ENCODE measurements at regions not wholly inside any gene's neighbourhood (a gene's known extent, or its start where the extent isn't known, plus 50 kb on each side); places are given as distances from the start of the nearest gene placed in this dataset.

DNA sequence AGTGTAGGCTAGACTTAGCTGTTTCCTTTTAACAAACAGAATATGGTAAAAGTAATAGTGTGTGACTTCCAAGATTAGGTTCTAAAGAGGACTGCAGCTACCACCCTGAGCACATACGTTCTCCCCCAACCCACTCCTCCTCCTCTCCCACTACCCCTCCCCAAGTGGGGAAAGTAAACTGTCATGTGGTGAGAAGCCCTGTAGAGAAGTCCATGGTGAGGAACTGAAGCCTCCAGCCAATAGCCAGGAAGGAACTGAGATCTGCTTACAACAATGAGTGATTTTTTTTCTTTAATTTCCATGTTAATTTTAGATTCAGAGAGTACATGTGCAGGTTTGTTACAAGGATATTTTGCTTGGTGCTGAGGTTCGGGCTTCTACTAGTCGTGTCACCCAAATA is 57.0 kb upstream of the EGLN3 start:
- Mint-ChIP-seq H3K27me3 (ENCODE audit: unreplicated experiment) (no peaks in the 10 kb centered on the region), H3K9me3 (ENCODE audit: unreplicated experiment) (no peaks in the 10 kb centered on the region), H3K36me3 (ENCODE audit: unreplicated experiment) (no peaks in the 10 kb centered on the region), H3K4me3 (ENCODE audit: unreplicated experiment) (no peak overlapping the region), H3K4me1 (ENCODE audit: low read depth, unreplicated experiment) (no peaks in the 10 kb centered on the region), H3K27ac (ENCODE audit: unreplicated experiment) (no peak overlapping the region)
- TF ChIP-seq CTCF (IDR thresholded peaks at IDR 0.05; ENCODE audit: partially characterized antibody, unreplicated experiment): no peak
- no peak for DNase-seq

DNA sequence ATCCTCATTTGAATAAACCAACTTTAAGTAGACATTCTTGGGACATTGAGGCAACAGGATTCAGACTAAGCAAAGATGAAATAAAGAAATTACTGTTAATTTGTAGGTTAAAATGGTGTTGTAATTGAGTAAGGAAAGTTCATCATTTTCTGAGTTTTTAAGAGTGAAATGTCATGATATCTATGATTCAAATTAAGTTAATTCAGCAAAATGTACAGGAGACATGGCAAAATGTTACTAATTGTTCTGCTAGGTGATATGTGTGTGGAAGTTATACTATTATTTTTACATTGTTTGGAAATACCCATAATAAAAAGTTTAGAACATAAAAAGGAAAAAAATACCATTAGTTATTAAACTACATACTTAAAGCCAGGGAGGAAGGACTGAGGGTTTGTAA is 55.0 kb upstream of the EGLN3 start:
- Mint-ChIP-seq H3K4me1 (ENCODE audit: low read depth, unreplicated experiment) (no peaks in the 10 kb centered on the region), H3K4me3 (ENCODE audit: unreplicated experiment) (no peak overlapping the region), H3K27ac (ENCODE audit: unreplicated experiment) (no peak overlapping the region), H3K9me3 (ENCODE audit: unreplicated experiment) (no peaks in the 10 kb centered on the region), H3K27me3 (ENCODE audit: unreplicated experiment) (no peaks in the 10 kb centered on the region), H3K36me3 (ENCODE audit: unreplicated experiment) (no peaks in the 10 kb centered on the region)
- no peak for DNase-seq
- no peak for TF ChIP-seq CTCF (IDR thresholded peaks at IDR 0.05; ENCODE audit: partially characterized antibody, unreplicated experiment)

DNA sequence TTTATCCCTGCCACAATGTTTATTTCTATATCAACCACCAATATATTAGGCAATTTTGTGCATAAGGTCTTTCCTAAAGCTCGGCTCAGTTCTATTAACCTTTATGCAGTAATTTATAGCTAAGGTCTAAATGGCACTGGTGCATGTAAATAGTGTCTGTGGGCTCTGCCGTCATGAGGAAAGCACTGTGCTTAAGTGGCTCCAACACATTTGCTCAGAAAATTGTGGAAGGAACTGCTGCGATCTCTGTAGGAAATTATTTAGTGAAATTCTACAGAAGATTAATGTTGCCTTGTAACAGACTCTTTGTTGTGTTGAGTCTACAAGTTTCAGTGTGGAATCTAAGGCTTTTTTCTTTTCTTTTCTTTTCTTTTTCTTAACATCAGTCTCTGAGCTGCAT is 54.0 kb upstream of the EGLN3 start:
- no peaks in the 10 kb centered on the region for H3K9me3 Mint-ChIP-seq (ENCODE audit: unreplicated experiment)
- no peak for TF ChIP-seq CTCF (IDR thresholded peaks at IDR 0.05; ENCODE audit: partially characterized antibody, unreplicated experiment)
- no peak overlapping the region for H3K4me3 Mint-ChIP-seq (ENCODE audit: unreplicated experiment)
- no peaks in the 10 kb centered on the region for H3K4me1 Mint-ChIP-seq (ENCODE audit: low read depth, unreplicated experiment)
- H3K27ac Mint-ChIP-seq (ENCODE audit: unreplicated experiment): no peak overlapping the region
- no peaks in the 10 kb centered on the region for H3K27me3 Mint-ChIP-seq (ENCODE audit: unreplicated experiment)
- H3K36me3 Mint-ChIP-seq (ENCODE audit: unreplicated experiment): no peaks in the 10 kb centered on the region
- no peak for DNase-seq

GRCh38 chr14:34003691-34004090 is 52.8 kb upstream of the EGLN3 start:
- Mint-ChIP-seq H3K27me3 (ENCODE audit: unreplicated experiment) (no peaks in the 10 kb centered on the region), H3K4me1 (ENCODE audit: low read depth, unreplicated experiment) (no peaks in the 10 kb centered on the region), H3K4me3 (ENCODE audit: unreplicated experiment) (no peak overlapping the region), H3K9me3 (ENCODE audit: unreplicated experiment) (no peaks in the 10 kb centered on the region), H3K36me3 (ENCODE audit: unreplicated experiment) (no peaks in the 10 kb centered on the region), H3K27ac (ENCODE audit: unreplicated experiment) (no peak overlapping the region)
- no peak for DNase-seq
- TF ChIP-seq CTCF (IDR thresholded peaks at IDR 0.05; ENCODE audit: partially characterized antibody, unreplicated experiment): no peak

DNA sequence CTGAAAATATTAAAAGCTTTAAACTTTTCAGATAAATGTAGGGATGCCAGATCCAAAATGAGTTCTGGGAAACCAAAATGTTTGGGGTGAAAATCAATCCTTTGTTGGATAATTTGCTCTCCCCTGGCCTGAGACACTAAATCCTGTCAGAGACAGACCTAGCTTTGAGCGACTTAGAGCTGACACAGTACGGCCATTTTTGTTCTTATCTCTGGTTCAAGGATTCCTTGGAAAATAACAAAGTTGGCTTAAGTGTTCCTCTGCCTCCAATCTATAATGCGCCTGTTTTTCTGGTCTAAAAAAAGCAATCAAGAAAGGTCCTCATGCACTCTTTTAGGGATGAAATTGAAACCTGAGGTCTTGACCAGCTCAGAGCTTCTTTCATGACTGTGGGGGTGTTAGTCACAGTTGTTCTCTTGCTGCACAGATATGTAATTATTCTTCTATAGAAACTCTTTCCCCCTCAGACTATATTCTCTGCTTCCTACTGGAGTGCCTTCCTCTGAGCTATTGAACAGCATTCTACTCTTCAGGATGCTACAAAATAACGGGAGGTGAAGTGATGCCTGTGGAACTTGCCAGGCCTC is 52.3 kb upstream of the EGLN3 start:
- H3K4me1 Mint-ChIP-seq (ENCODE audit: low read depth, unreplicated experiment): no peaks in the 10 kb centered on the region
- H3K27ac Mint-ChIP-seq (ENCODE audit: unreplicated experiment): no peak overlapping the region

More for the DNA sequence above, 52.3 kb upstream of the EGLN3 start:
- Mint-ChIP-seq H3K27me3 (ENCODE audit: unreplicated experiment) (no peaks in the 10 kb centered on the region), H3K36me3 (ENCODE audit: unreplicated experiment) (no peaks in the 10 kb centered on the region), H3K9me3 (ENCODE audit: unreplicated experiment) (no peaks in the 10 kb centered on the region), H3K4me3 (ENCODE audit: unreplicated experiment) (no peak overlapping the region)
- TF ChIP-seq CTCF (IDR thresholded peaks at IDR 0.05; ENCODE audit: partially characterized antibody, unreplicated experiment): no peak
- DNase-seq: no peak
